ENCODE measurements at regions not wholly inside any gene's neighbourhood (a gene's known extent, or its start where the extent isn't known, plus 50 kb on each side); places are given as distances from the start of the nearest gene placed in this dataset.
"Not testable (repeated sequence)": the region's sequence is repeated elsewhere in the genome, so short reads cannot be mapped to it uniquely, and the experiment has no call there.

GRCh38 chr16:86349338-86349900, 160.9 kb upstream of the FOXF1 start:
- H3K9me3 ChIP-seq, result no peaks in the 10 kb centered on the region
- TF ChIP-seq CTCF (IDR thresholded peaks at IDR 0.05), result no peak
- no peak for TF ChIP-seq POLR2AphosphoS5 (IDR thresholded peaks at IDR 0.05)
- TF ChIP-seq POLR2A (IDR thresholded peaks at IDR 0.05), result no peak
- 75% methylated on average over 5 of the region's 5 CpGs for WGBS
- no peak overlapping the region for H3K4me3 ChIP-seq
- no peaks in the 10 kb centered on the region for H3K36me3 ChIP-seq
- H3K4me1 ChIP-seq (replicated peaks), result no peaks in the 10 kb centered on the region
- intact Hi-C loops (cut with DNase I), result no loop called here
- H3K27me3 ChIP-seq (replicated peaks; ENCODE audit: insufficient read depth), result no peaks in the 10 kb centered on the region
- DNase-seq (ENCODE audit: low spot score), result no peak
- no peak overlapping the region for H3K27ac ChIP-seq

- Histone ChIP-seq H3K27ac (no peak overlapping the region), H3K27me3 (replicated peaks; ENCODE audit: insufficient read depth) (no peaks in the 10 kb centered on the region), H3K4me1 (replicated peaks) (no peaks in the 10 kb centered on the region), H3K36me3 (no peaks in the 10 kb centered on the region), H3K9me3 (no peaks in the 10 kb centered on the region), H3K4me3 (no peak overlapping the region)
- intact Hi-C loops (cut with DNase I), result no loop called here
- TF ChIP-seq POLR2A (IDR thresholded peaks at IDR 0.05) (no peak), POLR2AphosphoS5 (IDR thresholded peaks at IDR 0.05) (no peak), CTCF (IDR thresholded peaks at IDR 0.05) (no peak)
- no peak for DNase-seq (ENCODE audit: low spot score)
- WGBS, result 37% methylated on average over 5 of the region's 5 CpGs
Observed at GRCh38 chr16:86350289-86350688, 160.0 kb upstream of the FOXF1 start.

GRCh38 chr16:86351041-86351784, 159.1 kb upstream of the FOXF1 start:
- 55% methylated on average over 20 of the region's 20 CpGs for WGBS
- no peak for DNase-seq (ENCODE audit: low spot score)

GRCh38 chr16:86351785-86352139, 158.6 kb upstream of the FOXF1 start:
- H3K36me3 ChIP-seq; H3K4me1 ChIP-seq (replicated peaks); DNase-seq (ENCODE audit: low spot score); intact Hi-C loops (cut with DNase I); H3K27me3 ChIP-seq (replicated peaks; ENCODE audit: insufficient read depth); H3K27ac ChIP-seq; H3K4me3 ChIP-seq; H3K9me3 ChIP-seq: not testable (repeated sequence)
- WGBS, result 57% methylated on average over 10 of the region's 10 CpGs

More at GRCh38 chr16:86351041-86351784, 159.1 kb upstream of the FOXF1 start:
- Histone ChIP-seq H3K4me3 (no peak overlapping the region), H3K27ac (no peak overlapping the region), H3K27me3 (replicated peaks; ENCODE audit: insufficient read depth) (peaks cover 3% of the 10 kb centered on the region), H3K9me3 (no peaks in the 10 kb centered on the region), H3K4me1 (replicated peaks) (no peaks in the 10 kb centered on the region), H3K36me3 (no peaks in the 10 kb centered on the region)
- TF ChIP-seq CTCF (IDR thresholded peaks at IDR 0.05) (no peak), POLR2AphosphoS5 (IDR thresholded peaks at IDR 0.05) (no peak), POLR2A (IDR thresholded peaks at IDR 0.05) (no peak)
- intact Hi-C loops (cut with DNase I), result no loop called here

GRCh38 chr16:86353148-86353547, 157.2 kb upstream of the FOXF1 start:
- intact Hi-C loops (cut with DNase I), result no loop called here

More at GRCh38 chr16:86353148-86353547, 157.2 kb upstream of the FOXF1 start:
- Histone ChIP-seq H3K27ac (no peak overlapping the region), H3K27me3 (replicated peaks; ENCODE audit: insufficient read depth) (peaks cover 4% of the 10 kb centered on the region), H3K36me3 (no peaks in the 10 kb centered on the region), H3K4me1 (replicated peaks) (no peaks in the 10 kb centered on the region), H3K9me3 (no peaks in the 10 kb centered on the region), H3K4me3 (no peak overlapping the region)
- DNase-seq (ENCODE audit: low spot score), result no peak
- TF ChIP-seq POLR2AphosphoS5 (IDR thresholded peaks at IDR 0.05) (no peak), CTCF (IDR thresholded peaks at IDR 0.05) (no peak), POLR2A (IDR thresholded peaks at IDR 0.05) (no peak)
- WGBS, result 87% methylated on average over 11 of the region's 11 CpGs
